SH-SY5Y (cell line): ENCODE measurements at regions not wholly inside any gene's neighbourhood (a gene's known extent, or its start where the extent isn't known, plus 50 kb on each side); places are given as distances from the start of the nearest gene placed in this dataset.

Source experiments
- GATA2 ChIP-seq: IDR thresholded peaks from 2 replicates; pipeline ENCODE4 v1.6.1; 2011; ENCODE audit warnings: mild to moderate bottlenecking, low read depth, low read length
- GATA3 ChIP-seq: IDR thresholded peaks from 2 replicates; pipeline ENCODE4 v1.6.1; 2011; ENCODE audit warnings: low read depth, mild to moderate bottlenecking, low read length, moderate library complexity

GRCh38 chr5:8756498-8757084 lies 789.3 kb downstream of the SEMA5A start:
- TF ChIP-seq GATA2: no peak
- no peak for TF ChIP-seq GATA3
